ENCODE measurements at regions not wholly inside any gene's neighbourhood (a gene's known extent, or its start where the extent isn't known, plus 50 kb on each side); places are given as distances from the start of the nearest gene placed in this dataset.

GRCh38 chr9:124128568-124129166, 117.1 kb downstream of the LHX2 start:
- no peak for TF ChIP-seq POLR2A (IDR thresholded peaks at IDR 0.05)
- TF ChIP-seq CTCF (IDR thresholded peaks at IDR 0.05 in 8 of 11, conservative IDR thresholded peaks at IDR 0.05 in 3 of 11): no peak
- TF ChIP-seq POLR2AphosphoS5 (IDR thresholded peaks at IDR 0.05): no peak

All from spleen (tissue), 7 donors.